GM21723 (cell line): ENCODE measurements at regions not wholly inside any gene's neighbourhood (a gene's known extent, or its start where the extent isn't known, plus 50 kb on each side); places are given as distances from the start of the nearest gene placed in this dataset.
"Not testable (repeated sequence)": the region's sequence is repeated elsewhere in the genome, so short reads cannot be mapped to it uniquely, and the experiment has no call there.

Source experiments
- ATAC-seq: cut with Tn5 transposase; IDR thresholded peaks from one replicate; pipeline ENCODE4 v1.9.1; 2021; ENCODE audit warnings: mild to moderate bottlenecking, moderate library complexity; ENCODE audit not compliant: unreplicated experiment

- ATAC-seq = no peak
Measured at GRCh38 chr5:145660897-145661640, 174.1 kb downstream of the PRELID2 start.

GRCh38 chr5:145658435-145658834, 176.7 kb downstream of the PRELID2 start:
- ATAC-seq = no peak

GRCh38 chr5:145652700-145653099, 182.4 kb downstream of the PRELID2 start:
- not testable (repeated sequence) for ATAC-seq

- not testable (repeated sequence) for ATAC-seq
Measured at GRCh38 chr5:145647137-145647536, 188.0 kb downstream of the PRELID2 start.

GRCh38 chr5:145643214-145643613, 191.9 kb downstream of the PRELID2 start:
- ATAC-seq = not testable (repeated sequence)

GRCh38 chr5:145637396-145637795, 197.7 kb downstream of the PRELID2 start:
- ATAC-seq = no peak

- ATAC-seq = no peak
Measured at GRCh38 chr5:145636371-145636770, 198.8 kb downstream of the PRELID2 start.

GRCh38 chr5:145633474-145633873, 201.7 kb downstream of the PRELID2 start:
- ATAC-seq = no peak

- no peak for ATAC-seq
Measured at GRCh38 chr5:145632701-145633100, 202.4 kb downstream of the PRELID2 start.

GRCh38 chr5:145629047-145629446, 206.1 kb downstream of the PRELID2 start:
- no peak for ATAC-seq

GRCh38 chr5:145628525-145628924, 206.6 kb downstream of the PRELID2 start:
- no peak for ATAC-seq

GRCh38 chr5:145619806-145620310, 215.3 kb downstream of the PRELID2 start:
- ATAC-seq = no peak

GRCh38 chr5:145616739-145617138, 218.4 kb downstream of the PRELID2 start:
- not testable (repeated sequence) for ATAC-seq

- no peak for ATAC-seq
Measured at GRCh38 chr5:145598983-145599382, 236.2 kb downstream of the PRELID2 start.

- no peak for ATAC-seq
Measured at GRCh38 chr5:145598184-145598583, 237.0 kb downstream of the PRELID2 start.

GRCh38 chr5:145591578-145591977, 243.6 kb downstream of the PRELID2 start:
- no peak for ATAC-seq

- ATAC-seq = no peak
Measured at GRCh38 chr5:145589063-145589462, 246.1 kb downstream of the PRELID2 start.

- no peak for ATAC-seq
Measured at GRCh38 chr5:145588558-145588957, 246.6 kb downstream of the PRELID2 start.

GRCh38 chr5:145588113-145588512, 247.0 kb downstream of the PRELID2 start:
- no peak for ATAC-seq

- no peak for ATAC-seq
Measured at GRCh38 chr5:145587710-145588109, 247.4 kb downstream of the PRELID2 start.

- ATAC-seq = no peak
Measured at GRCh38 chr5:145587308-145587672, 247.9 kb downstream of the PRELID2 start.

GRCh38 chr5:145586661-145587307, 248.4 kb downstream of the PRELID2 start:
- ATAC-seq = no peak
